GM12892 (cell line): ENCODE measurements at regions not wholly inside any gene's neighbourhood (a gene's known extent, or its start where the extent isn't known, plus 50 kb on each side); places are given as distances from the start of the nearest gene placed in this dataset.

Source experiments
- POLR2A ChIP-seq: IDR thresholded peaks from 2 replicates; pipeline ENCODE4 v1.6.1; 2011; ENCODE audit warnings: low read depth, low read length, control low read depth
- TAF1 ChIP-seq: IDR thresholded peaks from 2 replicates; pipeline ENCODE4 v1.6.1; 2011; ENCODE audit warnings: low read depth, mild to moderate bottlenecking, control low read depth, low read length, borderline replicate concordance

- TF ChIP-seq POLR2A (no peak), TAF1 (no peak)
Observed at GRCh38 chr18:67043276-67043675, 439.4 kb upstream of the CDH19 start.
